ENCODE measurements at regions not wholly inside any gene's neighbourhood (a gene's known extent, or its start where the extent isn't known, plus 50 kb on each side); places are given as distances from the start of the nearest gene placed in this dataset.
"Not testable (repeated sequence)": the region's sequence is repeated elsewhere in the genome, so short reads cannot be mapped to it uniquely, and the experiment has no call there.

GRCh38 chr1:221575605-221576004 lies 166.3 kb downstream of the DUSP10 start:
- Histone ChIP-seq H3K9ac (ENCODE audit: low read depth in 2 of 2, low read length in 2 of 2) (no peak overlapping the region), H3K4me1 (no peaks in the 10 kb centered on the region), H3K36me3 (no peaks in the 10 kb centered on the region), H3K9me3 (no peaks in the 10 kb centered on the region), H3K4me3 (no peak overlapping the region), H3K27ac (no peak overlapping the region), H3K27me3 (no peaks in the 10 kb centered on the region)
- intact Hi-C loops (cut with DNase I) = no loop called here
- TF ChIP-seq CTCF (IDR thresholded peaks at IDR 0.05) = no peak
- DNase-seq = no peak

- intact Hi-C loops (cut with DNase I) = no loop called here
These were observed 165.6 kb downstream of the DUSP10 start for GRCh38 chr1:221576268-221576667.

GRCh38 chr1:221583465-221583864 lies 158.4 kb downstream of the DUSP10 start:
- intact Hi-C loops (cut with DNase I) = no loop called here
- H3K36me3 ChIP-seq = no peaks in the 10 kb centered on the region
- H3K27me3 ChIP-seq = no peaks in the 10 kb centered on the region
- H3K9ac ChIP-seq (ENCODE audit: low read depth in 2 of 2, low read length in 2 of 2) = no peak overlapping the region
- TF ChIP-seq CTCF (IDR thresholded peaks at IDR 0.05) = no peak
- H3K9me3 ChIP-seq = no peaks in the 10 kb centered on the region
- no peaks in the 10 kb centered on the region for H3K4me1 ChIP-seq
- no peak overlapping the region for H3K4me3 ChIP-seq
- no peak overlapping the region for H3K27ac ChIP-seq
- no peak for DNase-seq

More at GRCh38 chr1:221576268-221576667, 165.6 kb downstream of the DUSP10 start:
- no peak for TF ChIP-seq CTCF (IDR thresholded peaks at IDR 0.05)
- no peak for DNase-seq
- Histone ChIP-seq H3K27ac (no peak overlapping the region), H3K9me3 (no peaks in the 10 kb centered on the region), H3K4me3 (no peak overlapping the region), H3K9ac (ENCODE audit: low read depth in 2 of 2, low read length in 2 of 2) (no peak overlapping the region), H3K36me3 (no peaks in the 10 kb centered on the region), H3K27me3 (no peaks in the 10 kb centered on the region), H3K4me1 (no peaks in the 10 kb centered on the region)

- H3K27ac ChIP-seq; H3K9me3 ChIP-seq; intact Hi-C loops (cut with DNase I); H3K4me1 ChIP-seq; H3K4me3 ChIP-seq; H3K9ac ChIP-seq (ENCODE audit: low read depth in 2 of 2, low read length in 2 of 2); DNase-seq; H3K36me3 ChIP-seq; H3K27me3 ChIP-seq: not testable (repeated sequence)
These were observed 154.9 kb downstream of the DUSP10 start for GRCh38 chr1:221587013-221587412.

- H3K4me3 ChIP-seq; H3K36me3 ChIP-seq; intact Hi-C loops (cut with DNase I); H3K9ac ChIP-seq (ENCODE audit: low read depth in 2 of 2, low read length in 2 of 2); H3K27ac ChIP-seq; H3K4me1 ChIP-seq; H3K9me3 ChIP-seq; DNase-seq; H3K27me3 ChIP-seq: not testable (repeated sequence)
These were observed 150.6 kb downstream of the DUSP10 start for GRCh38 chr1:221591250-221591649.

GRCh38 chr1:221594576-221594975 lies 147.3 kb downstream of the DUSP10 start:
- Histone ChIP-seq H3K27me3 (no peaks in the 10 kb centered on the region), H3K36me3 (no peaks in the 10 kb centered on the region), H3K9me3 (no peaks in the 10 kb centered on the region), H3K4me1 (no peaks in the 10 kb centered on the region), H3K27ac (no peak overlapping the region), H3K9ac (ENCODE audit: low read depth in 2 of 2, low read length in 2 of 2) (no peak overlapping the region), H3K4me3 (no peak overlapping the region)
- intact Hi-C loops (cut with DNase I) = no loop called here
- TF ChIP-seq CTCF (IDR thresholded peaks at IDR 0.05) = no peak
- DNase-seq = no peak

GRCh38 chr1:221598122-221598521 lies 143.8 kb downstream of the DUSP10 start:
- H3K36me3 ChIP-seq = no peaks in the 10 kb centered on the region
- H3K27ac ChIP-seq = no peak overlapping the region
- no peak overlapping the region for H3K9ac ChIP-seq (ENCODE audit: low read depth in 2 of 2, low read length in 2 of 2)
- no peaks in the 10 kb centered on the region for H3K27me3 ChIP-seq
- DNase-seq = no peak
- intact Hi-C loops (cut with DNase I) = no loop called here
- H3K9me3 ChIP-seq = no peaks in the 10 kb centered on the region
- H3K4me1 ChIP-seq = no peaks in the 10 kb centered on the region
- no peak overlapping the region for H3K4me3 ChIP-seq
- no peak for TF ChIP-seq CTCF (IDR thresholded peaks at IDR 0.05)
